GM12874 (cell line): ENCODE measurements at regions not wholly inside any gene's neighbourhood (a gene's known extent, or its start where the extent isn't known, plus 50 kb on each side); places are given as distances from the start of the nearest gene placed in this dataset.

Source experiments
- CTCF ChIP-seq: IDR thresholded peaks from 2 replicates; pipeline ENCODE4 v1.5.1; 2011; ENCODE audit warnings: low read depth, mild to moderate bottlenecking, control low read depth, low read length, moderate library complexity; ENCODE audit not compliant: insufficient read depth

DNA sequence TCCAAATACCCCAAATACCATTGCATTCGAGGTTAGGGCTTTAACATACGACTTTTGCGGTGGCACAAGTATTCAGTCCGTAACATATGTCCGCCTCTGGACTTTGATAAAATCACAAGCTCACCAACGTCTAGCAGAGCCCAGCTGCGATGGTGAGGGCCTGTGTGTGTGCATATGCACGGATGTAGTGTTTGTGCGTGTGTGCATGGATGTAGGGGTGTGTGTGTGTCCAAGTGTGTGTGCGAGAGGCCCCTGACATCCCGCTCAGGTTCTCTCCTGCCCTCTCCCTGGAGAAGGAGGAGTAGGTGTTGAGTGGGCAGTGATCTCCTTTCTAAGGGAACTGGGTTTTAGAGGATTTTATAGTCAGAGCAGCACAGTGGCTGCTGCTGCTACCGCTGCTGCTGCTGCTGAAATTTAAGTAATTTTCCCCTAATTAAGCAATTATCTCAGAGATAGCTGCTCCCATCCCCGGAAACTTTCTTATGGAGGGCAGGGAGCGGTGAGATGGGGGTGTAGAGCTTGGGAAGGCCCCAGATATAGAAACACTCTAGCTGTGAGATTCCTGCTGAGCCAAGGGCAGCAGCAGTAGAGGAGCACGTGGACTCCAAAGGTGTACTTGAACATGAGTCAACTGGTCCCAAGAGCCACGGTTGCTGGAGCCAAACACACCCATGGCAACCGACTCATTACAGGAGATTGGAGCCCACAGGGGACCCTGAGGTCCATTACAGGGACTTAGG, 121.7 kb upstream of the SDK2 start:
- TF ChIP-seq CTCF = no peak

DNA sequence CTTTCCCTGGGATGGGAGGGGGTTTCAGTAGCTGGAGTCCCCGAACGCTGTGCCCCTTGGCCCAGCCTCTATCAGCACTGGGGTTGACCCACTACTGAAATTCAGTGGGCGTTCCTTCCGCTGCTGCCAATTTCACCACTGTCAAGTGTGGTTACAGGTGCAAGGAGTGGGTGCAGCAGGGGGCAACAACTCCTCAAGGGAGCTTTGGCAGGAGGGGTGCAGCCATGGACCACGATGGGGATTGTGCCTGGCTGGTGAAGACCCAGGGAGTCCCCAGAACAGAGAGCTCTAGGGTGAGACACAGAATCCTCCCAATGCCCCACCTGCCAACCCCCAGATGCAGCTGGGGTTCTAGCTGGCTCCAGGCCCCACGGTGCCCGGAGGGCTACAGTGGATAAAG, 123.5 kb upstream of the SDK2 start:
- TF ChIP-seq CTCF = no peak

- no peak for TF ChIP-seq CTCF
These were observed 124.4 kb upstream of the SDK2 start for GRCh38 chr17:73768691-73769090.

DNA sequence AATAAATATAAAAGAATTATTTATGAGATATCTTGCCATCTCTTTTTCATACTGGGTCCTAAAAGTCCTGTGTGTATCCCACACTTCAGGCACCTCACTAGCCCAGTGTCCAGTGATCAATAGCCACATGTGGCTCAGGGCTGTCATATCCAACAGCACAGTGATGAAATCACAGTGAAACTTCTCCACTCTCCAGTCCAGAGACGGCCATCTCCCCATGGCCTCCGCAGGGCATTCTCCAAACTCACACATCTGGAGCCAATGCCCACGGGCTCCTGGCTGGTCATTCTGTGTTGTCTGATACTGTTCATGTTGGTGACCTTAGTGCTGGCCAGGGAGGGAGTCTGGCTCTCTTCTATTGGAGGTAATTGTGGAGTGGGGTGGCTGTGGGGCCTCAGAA, 125.2 kb upstream of the SDK2 start:
- no peak for TF ChIP-seq CTCF

- TF ChIP-seq CTCF = no peak
These were observed 126.0 kb upstream of the SDK2 start for GRCh38 chr17:73770115-73770848.

- TF ChIP-seq CTCF = no peak
These were observed 126.6 kb upstream of the SDK2 start for GRCh38 chr17:73770849-73771229.

DNA sequence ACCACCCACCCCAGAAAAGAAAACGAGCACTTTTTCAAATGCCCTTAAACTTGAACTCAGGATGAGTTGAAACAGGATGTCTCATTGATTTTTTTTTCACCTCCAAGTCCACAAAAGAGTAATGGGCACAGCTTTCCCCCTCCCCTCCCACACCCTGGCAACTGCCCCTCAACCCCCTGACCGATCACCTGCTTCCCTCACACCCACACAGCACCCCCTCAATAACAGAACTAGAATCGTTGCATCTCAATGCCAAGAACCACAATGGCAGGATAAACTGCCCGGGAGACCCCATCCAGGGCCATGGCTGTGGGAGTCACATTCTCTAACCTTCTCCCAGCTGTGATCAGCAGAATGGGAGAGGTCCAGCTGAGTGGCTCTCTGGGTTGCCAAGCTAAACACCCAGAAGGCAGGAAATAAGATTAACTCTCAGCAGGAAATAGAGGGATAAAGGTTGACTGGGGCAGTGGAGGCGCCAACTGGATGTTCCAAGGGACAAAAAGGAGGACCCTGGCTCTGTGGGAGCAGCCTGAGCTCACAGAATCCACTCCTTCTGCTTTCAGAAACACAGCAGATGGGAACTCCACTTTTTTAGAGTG, 128.0 kb upstream of the SDK2 start:
- no peak for TF ChIP-seq CTCF
